OCI-LY1 (cell line): ENCODE measurements at regions not wholly inside any gene's neighbourhood (a gene's known extent, or its start where the extent isn't known, plus 50 kb on each side); places are given as distances from the start of the nearest gene placed in this dataset.

Experiments used
- H2AFZ ChIP-seq: fragments of 200-600 bp; sonication (generic), shearing (Covaris generic); 2 replicates; pipeline ENCODE4 v1.6.0; 2014; ENCODE audit warnings: antibody characterized with exemption, mild to moderate bottlenecking, low read length
- H3F3A ChIP-seq: fragments of 200-600 bp; sonication (generic), shearing (Covaris generic); 2 replicates; pipeline ENCODE4 v1.6.0; 2014; ENCODE audit warnings: mild to moderate bottlenecking, antibody characterized with exemption, low read length, moderate library complexity; ENCODE audit not compliant: insufficient read depth
- H3K27ac ChIP-seq: fragments of 200-600 bp; sonication (generic); 2 replicates; pipeline ENCODE4 v1.5.1; 2014; ENCODE audit warnings: low read length, mixed run types, mild to moderate bottlenecking, low read depth; ENCODE audit not compliant: poor library complexity, severe bottlenecking
- H3K27me3 ChIP-seq: fragments of 200-600 bp; sonication (generic); 2 replicates; pipeline ENCODE4 v1.6.0; 2014; ENCODE audit warnings: antibody characterized with exemption, mild to moderate bottlenecking, low read length, moderate library complexity; ENCODE audit not compliant: insufficient read depth
- H3K36me3 ChIP-seq: fragments of 200-600 bp; sonication (generic); 2 replicates; pipeline ENCODE4 v1.6.1; 2014; ENCODE audit warnings: mild to moderate bottlenecking, antibody characterized with exemption, low read length, moderate library complexity, mixed read lengths; ENCODE audit not compliant: insufficient read depth
- H3K4me1 ChIP-seq: fragments of 200-600 bp; sonication (generic); 2 replicates; pipeline ENCODE4 v1.5.1; 2014; ENCODE audit warnings: mild to moderate bottlenecking, low read length, moderate library complexity; ENCODE audit not compliant: insufficient read depth, severe bottlenecking
- H3K4me2 ChIP-seq: fragments of 200-600 bp; sonication (generic), shearing (Covaris generic); 2 replicates; pipeline ENCODE4 v1.6.1; 2014; ENCODE audit warnings: low read length
- H3K4me3 ChIP-seq: fragments of 200-600 bp; sonication (generic); 2 replicates; pipeline ENCODE4 v1.5.1; 2014; ENCODE audit warnings: low read length, low read depth, mild to moderate bottlenecking, mixed read lengths; ENCODE audit not compliant: poor library complexity, severe bottlenecking
- H3K79me2 ChIP-seq: fragments of 200-600 bp; shearing (Covaris generic); 2 replicates; pipeline ENCODE4 v1.6.1; 2016; ENCODE audit warnings: mixed run types, low read length, mixed read lengths; ENCODE audit not compliant: insufficient read depth
- H3K9ac ChIP-seq: fragments of 200-600 bp; sonication (generic), shearing (Covaris generic); 2 replicates; pipeline ENCODE4 v1.6.1; 2014; ENCODE audit warnings: mild to moderate bottlenecking, low read length, mixed read lengths
- H3K9me2 ChIP-seq: fragments of 200-600 bp; sonication (generic), shearing (Covaris generic); 2 replicates; pipeline ENCODE4 v1.6.1; 2014; ENCODE audit warnings: low read depth, mild to moderate bottlenecking, low read length, mixed read lengths
- H3K9me3 ChIP-seq: fragments of 200-600 bp; shearing (Covaris generic); 2 replicates; pipeline ENCODE4 v1.6.1; 2014; ENCODE audit warnings: low read length, mixed read lengths
- H4K20me1 ChIP-seq: fragments of 200-600 bp; sonication (generic), shearing (Covaris generic); 2 replicates; pipeline ENCODE4 v1.6.0; 2016; ENCODE audit warnings: mild to moderate bottlenecking, low read length; ENCODE audit not compliant: insufficient read depth
- CTCF ChIP-seq: fragments of 200-600 bp; sonication (generic), shearing (Covaris generic); IDR thresholded peaks from 2 replicates; pipeline ENCODE4 v1.5.1; 2017; ENCODE audit warnings: mild to moderate bottlenecking, antibody characterized with exemption, low read length, moderate library complexity, mixed read lengths
- EZH2 ChIP-seq: fragments of 200-600 bp; sonication (generic), shearing (Covaris generic); IDR thresholded peaks from 2 replicates; pipeline ENCODE4 v1.8.0; 2017; ENCODE audit warnings: borderline replicate concordance, mixed run types, mild to moderate bottlenecking, antibody characterized with exemption, low read length, moderate library complexity, mixed read lengths

GRCh38 chr18:71995904-71996465 lies 548.2 kb downstream of the CBLN2 start:
- H3K79me2 ChIP-seq, result no peaks in the 10 kb centered on the region
- H3K4me3 ChIP-seq, result no peak overlapping the region
- no peak overlapping the region for H3K9ac ChIP-seq
- TF ChIP-seq CTCF, result no peak
- no peak overlapping the region for H3K27ac ChIP-seq
- H3K4me2 ChIP-seq, result no peak overlapping the region
- H2AFZ ChIP-seq, result no peak overlapping the region
- no peaks in the 10 kb centered on the region for H3F3A ChIP-seq
- H4K20me1 ChIP-seq, result no peaks in the 10 kb centered on the region
- H3K4me1 ChIP-seq, result no peaks in the 10 kb centered on the region
- H3K36me3 ChIP-seq, result no peaks in the 10 kb centered on the region
- H3K9me3 ChIP-seq, result no peaks in the 10 kb centered on the region
- no peaks in the 10 kb centered on the region for H3K27me3 ChIP-seq
- H3K9me2 ChIP-seq, result no peaks in the 10 kb centered on the region

GRCh38 chr18:71994273-71994672 lies 549.9 kb downstream of the CBLN2 start:
- Histone ChIP-seq H3K27ac (no peak overlapping the region), H3K4me1 (no peaks in the 10 kb centered on the region), H2AFZ (no peak overlapping the region), H3K79me2 (no peaks in the 10 kb centered on the region), H3F3A (no peaks in the 10 kb centered on the region), H3K27me3 (no peaks in the 10 kb centered on the region), H3K9me3 (no peaks in the 10 kb centered on the region), H3K4me2 (no peak overlapping the region), H3K9ac (no peak overlapping the region), H3K9me2 (no peaks in the 10 kb centered on the region), H3K4me3 (no peak overlapping the region), H4K20me1 (no peaks in the 10 kb centered on the region), H3K36me3 (no peaks in the 10 kb centered on the region)
- TF ChIP-seq EZH2 (no peak), CTCF (no peak)

GRCh38 chr18:71989616-71990015 lies 554.5 kb downstream of the CBLN2 start:
- H4K20me1 ChIP-seq, result no peaks in the 10 kb centered on the region
- H3K9ac ChIP-seq, result no peak overlapping the region
- H3K4me2 ChIP-seq, result no peak overlapping the region
- no peaks in the 10 kb centered on the region for H3K79me2 ChIP-seq
- H3K4me1 ChIP-seq, result no peaks in the 10 kb centered on the region
- no peaks in the 10 kb centered on the region for H3K9me2 ChIP-seq
- no peaks in the 10 kb centered on the region for H3K27me3 ChIP-seq
- H3K9me3 ChIP-seq, result no peaks in the 10 kb centered on the region
- H3K27ac ChIP-seq, result no peak overlapping the region
- H3F3A ChIP-seq, result no peaks in the 10 kb centered on the region
- no peak overlapping the region for H3K4me3 ChIP-seq
- H3K36me3 ChIP-seq, result no peaks in the 10 kb centered on the region
- no peak overlapping the region for H2AFZ ChIP-seq
- TF ChIP-seq CTCF, result no peak
- TF ChIP-seq EZH2, result no peak
